HepG2 (cell line): ENCODE measurements at regions not wholly inside any gene's neighbourhood (a gene's known extent, or its start where the extent isn't known, plus 50 kb on each side); places are given as distances from the start of the nearest gene placed in this dataset.

Experiments used
- HDAC1 ChIP-seq: sonication (generic); formaldehyde crosslinking; IDR thresholded peaks from 2 replicates; pipeline ENCODE4 v1.5.1; 2020; ENCODE audit warnings: mild to moderate bottlenecking, missing genetic modification reagents
- HNF4G ChIP-seq, 2 experiments: sonication (generic) in 1 of 2; formaldehyde crosslinking in 1 of 2; IDR thresholded peaks; 2 replicates each; pipeline versions ENCODE4 v1.4.0 to v1.6.1; 2011 to 2020; ENCODE audit warnings: borderline replicate concordance in 2 of 2, low read depth in 2 of 2, mild to moderate bottlenecking in 2 of 2, low read length in 1 of 2, missing genetic modification reagents in 1 of 2, moderate library complexity in 1 of 2
- HNRNPH1 ChIP-seq: fragments of 200-400 bp; formaldehyde crosslinking; optimal IDR thresholded peaks from 2 replicates; pipeline ENCODE3; 2017; ENCODE audit warnings: mild to moderate bottlenecking, low read depth, low read length
- KLF16 ChIP-seq, 2 experiments: sonication (generic) in 1 of 2; formaldehyde crosslinking in 1 of 2; IDR thresholded peaks; 2 replicates each; pipeline versions ENCODE4 v1.6.1 to v1.8.0; 2016 to 2023; ENCODE audit warnings: missing genetic modification reagents in 2 of 2, missing compliant biosample characterization in 1 of 2
- KMT2B ChIP-seq: IDR thresholded peaks from 2 replicates; pipeline ENCODE4 v1.6.1; 2016; ENCODE audit warnings: missing genetic modification reagents, missing compliant biosample characterization
- LCORL ChIP-seq, 2 experiments: fragments of 450-650 bp in 1 of 2; sonication (generic) in 1 of 2; formaldehyde crosslinking in 1 of 2; IDR thresholded peaks; 2 replicates each; pipeline versions ENCODE4 v1.5.0 to v1.6.1; 2017 to 2020; ENCODE audit warnings: antibody characterized with exemption in 1 of 2, missing genetic modification reagents in 1 of 2
- NFYB ChIP-seq: sonication (generic); formaldehyde crosslinking; IDR thresholded peaks from 2 replicates; pipeline ENCODE4 v1.4.0; 2020; ENCODE audit warnings: missing genetic modification reagents
- NR2C2 ChIP-seq: sonication (generic); formaldehyde crosslinking; IDR thresholded peaks from 2 replicates; pipeline ENCODE4 v1.4.0; 2020; ENCODE audit warnings: missing genetic modification reagents, mild to moderate bottlenecking, moderate library complexity, borderline replicate concordance
- NR2F6 ChIP-seq, 2 experiments: IDR thresholded peaks; 2 replicates each; pipeline ENCODE4 v1.6.1; 2016; ENCODE audit warnings: antibody characterized with exemption in 1 of 2, mild to moderate bottlenecking in 1 of 2
- PHB2 ChIP-seq: fragments of 450-650 bp; IDR thresholded peaks from 2 replicates; pipeline ENCODE4 v1.6.1; 2018; ENCODE audit not compliant: partially characterized antibody
- PHF20 ChIP-seq: sonication (generic); formaldehyde crosslinking; IDR thresholded peaks from 2 replicates; pipeline ENCODE4 v1.5.0; 2020; ENCODE audit warnings: mild to moderate bottlenecking, missing genetic modification reagents
- PHF5A ChIP-seq: IDR thresholded peaks from one replicate; pipeline ENCODE4 v1.6.1; 2018; ENCODE audit warnings: low read depth, missing genetic modification reagents; ENCODE audit not compliant: unreplicated experiment
- PREB ChIP-seq: sonication (generic); formaldehyde crosslinking; IDR thresholded peaks from 2 replicates; pipeline ENCODE4 v1.4.0; 2020; ENCODE audit warnings: missing genetic modification reagents
- SNAPC2 ChIP-seq: sonication (generic); formaldehyde crosslinking; IDR thresholded peaks from 2 replicates; pipeline ENCODE4 v1.8.1; 2022; ENCODE audit warnings: mild to moderate bottlenecking, missing genetic modification reagents
- SRSF4 ChIP-seq: fragments of 200-400 bp; formaldehyde crosslinking; IDR thresholded peaks from one replicate; pipeline ENCODE4 v1.6.1; 2018; ENCODE audit warnings: mild to moderate bottlenecking, low read depth, low read length, moderate library complexity; ENCODE audit not compliant: poor library complexity, severe bottlenecking
- TEAD3 ChIP-seq: optimal IDR thresholded peaks from 2 replicates; pipeline ENCODE3; 2016; ENCODE audit warnings: borderline replicate concordance
- THRA ChIP-seq: sonication (generic); formaldehyde crosslinking; IDR thresholded peaks from 2 replicates; pipeline ENCODE4 v1.4.0; 2020; ENCODE audit warnings: missing genetic modification reagents, borderline replicate concordance
- ZNF17 ChIP-seq: sonication (generic); formaldehyde crosslinking; IDR thresholded peaks from 2 replicates; pipeline ENCODE4 v1.5.0; 2020; ENCODE audit warnings: mild to moderate bottlenecking, missing genetic modification reagents
- ZNF441 ChIP-seq: sonication (generic); formaldehyde crosslinking; IDR thresholded peaks from 2 replicates; pipeline ENCODE4 v1.7.0; 2021; ENCODE audit warnings: missing genetic modification reagents, borderline replicate concordance
- ZNF816 ChIP-seq: sonication (generic); formaldehyde crosslinking; IDR thresholded peaks from 2 replicates; pipeline ENCODE4 v1.8.0; 2022; ENCODE audit warnings: missing genetic modification reagents, mild to moderate bottlenecking, borderline replicate concordance
- TF ChIP-seq, protein P1 (sequence below): sonication (generic); formaldehyde crosslinking; IDR thresholded peaks from 2 replicates; pipeline ENCODE4 v1.8.1; 2022; ENCODE audit warnings: mild to moderate bottlenecking, missing genetic modification reagents
- TF ChIP-seq, protein P2 (sequence below): sonication (generic); formaldehyde crosslinking; conservative IDR thresholded peaks from 2 replicates; pipeline ENCODE4 v1.4.0; 2020; ENCODE audit warnings: missing genetic modification reagents

DNA sequence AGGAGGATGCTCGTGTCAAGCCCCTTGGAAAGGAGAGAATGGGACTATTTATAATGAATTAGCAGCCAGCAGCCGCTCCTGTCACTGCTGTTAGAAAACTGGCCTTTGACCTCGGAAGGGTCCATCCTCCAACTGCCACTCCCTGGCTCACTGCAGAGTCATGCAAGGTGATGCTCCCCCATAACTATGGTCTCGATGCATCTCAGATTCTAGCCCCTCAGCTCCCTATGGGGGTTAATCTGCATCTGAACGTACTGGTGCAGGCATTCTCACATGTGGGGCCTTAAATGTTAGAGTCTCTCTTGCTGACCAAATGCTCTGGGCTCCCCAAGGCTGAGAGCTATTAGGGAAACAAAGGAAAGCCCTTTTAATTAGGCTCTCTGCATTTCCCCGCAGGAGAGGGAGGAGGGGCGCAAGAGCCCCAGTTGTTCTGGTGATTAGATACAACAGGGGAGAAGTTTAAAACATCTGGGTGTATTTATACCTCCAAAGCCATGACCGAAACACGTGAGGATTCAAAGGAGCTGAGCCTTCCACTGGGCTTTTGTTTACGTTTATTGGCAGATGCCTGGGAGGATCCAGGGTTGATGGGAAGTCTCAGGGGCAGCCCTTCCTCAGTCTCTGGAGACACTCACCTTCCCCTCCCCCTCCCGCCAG, 182.5 kb downstream of the OPA1 start (continued):
- TF ChIP-seq, protein P1, sequence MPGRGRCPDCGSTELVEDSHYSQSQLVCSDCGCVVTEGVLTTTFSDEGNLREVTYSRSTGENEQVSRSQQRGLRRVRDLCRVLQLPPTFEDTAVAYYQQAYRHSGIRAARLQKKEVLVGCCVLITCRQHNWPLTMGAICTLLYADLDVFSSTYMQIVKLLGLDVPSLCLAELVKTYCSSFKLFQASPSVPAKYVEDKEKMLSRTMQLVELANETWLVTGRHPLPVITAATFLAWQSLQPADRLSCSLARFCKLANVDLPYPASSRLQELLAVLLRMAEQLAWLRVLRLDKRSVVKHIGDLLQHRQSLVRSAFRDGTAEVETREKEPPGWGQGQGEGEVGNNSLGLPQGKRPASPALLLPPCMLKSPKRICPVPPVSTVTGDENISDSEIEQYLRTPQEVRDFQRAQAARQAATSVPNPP (CRISPR knock-in tag) = no peak
- TF ChIP-seq ZNF441 (CRISPR knock-in tag) (0 out of 2 replicates have a peak, but pooled peaks have one; percentile 29), THRA (peak; percentile 25; the same call in 1 of the 2 replicates), PHF20 (CRISPR knock-in tag) (no peak), HDAC1 (CRISPR knock-in tag) (0 out of 2 replicates have a peak, but pooled peaks have one; percentile 27), ZNF816 (CRISPR knock-in tag) (no peak), SNAPC2 (no peak), PHF5A (CRISPR knock-in tag) (no peak), NR2F6 (IDR thresholded peaks at IDR 0.05) (peak; percentile 72), NR2F6 (CRISPR knock-in tag; IDR thresholded peaks at IDR 0.05) (peak; percentile 66), KMT2B (CRISPR knock-in tag) (no peak), SRSF4 (no peak), HNF4G (IDR thresholded peaks at IDR 0.05; ENCODE audit: borderline replicate concordance, low read depth, low read length) (peak; percentile 40; the same call in 1 of the 2 replicates), HNF4G (CRISPR knock-in tag; IDR thresholded peaks at IDR 0.05; ENCODE audit: borderline replicate concordance, low read depth) (no peak), PREB (no peak), ZNF17 (CRISPR knock-in tag) (no peak), LCORL (IDR thresholded peaks at IDR 0.05) (no peak), LCORL (CRISPR knock-in tag; IDR thresholded peaks at IDR 0.05) (peak; percentile 28; the same call in 1 of the 2 replicates), KLF16 (CRISPR knock-in tag; IDR thresholded peaks at IDR 0.05) (no peak), PHB2 (no peak), TEAD3 (CRISPR knock-in tag) (no peak), HNRNPH1 (no peak), NR2C2 (0 out of 2 replicates have a peak, but pooled peaks have one; percentile 34), NFYB (CRISPR knock-in tag) (no peak)
- TF ChIP-seq, protein P2, sequence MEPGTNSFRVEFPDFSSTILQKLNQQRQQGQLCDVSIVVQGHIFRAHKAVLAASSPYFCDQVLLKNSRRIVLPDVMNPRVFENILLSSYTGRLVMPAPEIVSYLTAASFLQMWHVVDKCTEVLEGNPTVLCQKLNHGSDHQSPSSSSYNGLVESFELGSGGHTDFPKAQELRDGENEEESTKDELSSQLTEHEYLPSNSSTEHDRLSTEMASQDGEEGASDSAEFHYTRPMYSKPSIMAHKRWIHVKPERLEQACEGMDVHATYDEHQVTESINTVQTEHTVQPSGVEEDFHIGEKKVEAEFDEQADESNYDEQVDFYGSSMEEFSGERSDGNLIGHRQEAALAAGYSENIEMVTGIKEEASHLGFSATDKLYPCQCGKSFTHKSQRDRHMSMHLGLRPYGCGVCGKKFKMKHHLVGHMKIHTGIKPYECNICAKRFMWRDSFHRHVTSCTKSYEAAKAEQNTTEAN (CRISPR knock-in tag) = no peak
